ENCODE measurements at regions not wholly inside any gene's neighbourhood (a gene's known extent, or its start where the extent isn't known, plus 50 kb on each side); places are given as distances from the start of the nearest gene placed in this dataset.

GRCh38 chr2:150030436-150031190 lies 443.0 kb upstream of the MMADHC start:
- Histone ChIP-seq H3K4me3 (ENCODE audit: low read depth, low read length) (no peak overlapping the region), H3K27me3 (ENCODE audit: insufficient read depth, low read length) (no peaks in the 10 kb centered on the region), H2BK120ac (ENCODE audit: insufficient read depth, low read length, poor library complexity) (no peak overlapping the region), H2AFZ (ENCODE audit: insufficient read depth, low read length, poor library complexity) (no peak overlapping the region), H3K14ac (ENCODE audit: low read length) (no peak overlapping the region), H4K91ac (ENCODE audit: low read depth, low read length) (no peak overlapping the region), H3K23ac (ENCODE audit: low read length) (no peak overlapping the region), H3K18ac (ENCODE audit: low read length) (no peak overlapping the region), H3K4me2 (ENCODE audit: low read length) (no peak overlapping the region), H4K8ac (ENCODE audit: low read depth, low read length) (no peak overlapping the region), H4K12ac (ENCODE audit: low read depth, low read length) (no peak overlapping the region), H3K79me2 (ENCODE audit: control insufficient read depth, insufficient read depth, low read length, poor library complexity) (no peaks in the 10 kb centered on the region), H3K4me1 (ENCODE audit: control insufficient read depth in 1 of 2, insufficient read depth in 2 of 2, low read length in 2 of 2) (no peaks in the 10 kb centered on the region), H2BK12ac (ENCODE audit: low read length) (no peak overlapping the region), H3K9ac (ENCODE audit: low read length) (no peak overlapping the region), H3K79me1 (ENCODE audit: low read length) (no peaks in the 10 kb centered on the region), H2AK5ac (ENCODE audit: low read length) (no peak overlapping the region), H3K4ac (ENCODE audit: low read depth, low read length) (no peak overlapping the region), H2BK5ac (ENCODE audit: low read depth, low read length, poor library complexity) (no peak overlapping the region), H3K36me3 (ENCODE audit: control insufficient read depth in 1 of 2, insufficient read depth in 2 of 2, low read length in 2 of 2) (no peaks in the 10 kb centered on the region), H3K27ac (ENCODE audit: low read depth, low read length) (no peak overlapping the region), H3K9me3 (ENCODE audit: insufficient read depth, low read depth, low read length) (no peaks in the 10 kb centered on the region)
- WGBS (ENCODE audit: extremely low coverage, insufficient coverage, insufficient read length), result no CpG with 5 or more reads among the region's 3 CpGs
- DNase-seq, result no peak

- Histone ChIP-seq H2AK5ac (ENCODE audit: low read length) (no peak overlapping the region), H3K27ac (ENCODE audit: low read depth, low read length) (no peak overlapping the region), H3K79me1 (ENCODE audit: low read length) (no peaks in the 10 kb centered on the region), H3K4me3 (ENCODE audit: low read depth, low read length) (no peak overlapping the region), H2BK120ac (ENCODE audit: insufficient read depth, low read length, poor library complexity) (no peak overlapping the region), H4K8ac (ENCODE audit: low read depth, low read length) (no peak overlapping the region), H3K36me3 (ENCODE audit: control insufficient read depth in 1 of 2, insufficient read depth in 2 of 2, low read length in 2 of 2) (no peaks in the 10 kb centered on the region), H3K14ac (ENCODE audit: low read length) (no peak overlapping the region), H3K4ac (ENCODE audit: low read depth, low read length) (no peak overlapping the region), H3K27me3 (ENCODE audit: insufficient read depth, low read length) (no peaks in the 10 kb centered on the region), H2AFZ (ENCODE audit: insufficient read depth, low read length, poor library complexity) (no peak overlapping the region), H3K9me3 (ENCODE audit: insufficient read depth, low read depth, low read length) (no peaks in the 10 kb centered on the region), H4K12ac (ENCODE audit: low read depth, low read length) (no peak overlapping the region), H3K23ac (ENCODE audit: low read length) (no peak overlapping the region), H3K79me2 (ENCODE audit: control insufficient read depth, insufficient read depth, low read length, poor library complexity) (no peaks in the 10 kb centered on the region), H3K18ac (ENCODE audit: low read length) (no peak overlapping the region), H2BK12ac (ENCODE audit: low read length) (no peak overlapping the region), H4K91ac (ENCODE audit: low read depth, low read length) (no peak overlapping the region), H3K9ac (ENCODE audit: low read length) (no peak overlapping the region), H3K4me1 (ENCODE audit: control insufficient read depth in 1 of 2, insufficient read depth in 2 of 2, low read length in 2 of 2) (no peaks in the 10 kb centered on the region), H3K4me2 (ENCODE audit: low read length) (no peak overlapping the region), H2BK5ac (ENCODE audit: low read depth, low read length, poor library complexity) (no peak overlapping the region)
- no peak for DNase-seq
- no CpG with 5 or more reads among the region's 2 CpGs for WGBS (ENCODE audit: extremely low coverage, insufficient coverage, insufficient read length)
Measured at GRCh38 chr2:150028322-150028721, 440.7 kb upstream of the MMADHC start.

- Histone ChIP-seq H3K9ac (ENCODE audit: low read length) (no peak overlapping the region), H4K12ac (ENCODE audit: low read depth, low read length) (no peak overlapping the region), H3K27me3 (ENCODE audit: insufficient read depth, low read length) (no peaks in the 10 kb centered on the region)
Measured at GRCh38 chr2:150027164-150027563, 439.6 kb upstream of the MMADHC start.

GRCh38 chr2:150023663-150024062 lies 436.1 kb upstream of the MMADHC start:
- no peak overlapping the region for H3K4me2 ChIP-seq (ENCODE audit: low read length)
- no peak overlapping the region for H3K14ac ChIP-seq (ENCODE audit: low read length)
- no peaks in the 10 kb centered on the region for H3K79me1 ChIP-seq (ENCODE audit: low read length)
- no peak overlapping the region for H2BK120ac ChIP-seq (ENCODE audit: insufficient read depth, low read length, poor library complexity)
- no peak overlapping the region for H3K27ac ChIP-seq (ENCODE audit: low read depth, low read length)
- no peak overlapping the region for H4K8ac ChIP-seq (ENCODE audit: low read depth, low read length)
- no peaks in the 10 kb centered on the region for H3K4me1 ChIP-seq (ENCODE audit: control insufficient read depth in 1 of 2, insufficient read depth in 2 of 2, low read length in 2 of 2)
- H3K27me3 ChIP-seq (ENCODE audit: insufficient read depth, low read length), result no peaks in the 10 kb centered on the region
- no peak overlapping the region for H2BK5ac ChIP-seq (ENCODE audit: low read depth, low read length, poor library complexity)
- H3K9ac ChIP-seq (ENCODE audit: low read length), result no peak overlapping the region
- no peak overlapping the region for H3K18ac ChIP-seq (ENCODE audit: low read length)
- H3K4ac ChIP-seq (ENCODE audit: low read depth, low read length), result no peak overlapping the region
- H3K79me2 ChIP-seq (ENCODE audit: control insufficient read depth, insufficient read depth, low read length, poor library complexity), result no peaks in the 10 kb centered on the region
- H2AK5ac ChIP-seq (ENCODE audit: low read length), result no peak overlapping the region
- no peak overlapping the region for H4K12ac ChIP-seq (ENCODE audit: low read depth, low read length)
- no peak overlapping the region for H3K23ac ChIP-seq (ENCODE audit: low read length)
- H3K36me3 ChIP-seq (ENCODE audit: control insufficient read depth in 1 of 2, insufficient read depth in 2 of 2, low read length in 2 of 2), result no peaks in the 10 kb centered on the region
- H2AFZ ChIP-seq (ENCODE audit: insufficient read depth, low read length, poor library complexity), result no peak overlapping the region
- no peak overlapping the region for H2BK12ac ChIP-seq (ENCODE audit: low read length)
- H4K91ac ChIP-seq (ENCODE audit: low read depth, low read length), result no peak overlapping the region
- H3K9me3 ChIP-seq (ENCODE audit: insufficient read depth, low read depth, low read length), result no peaks in the 10 kb centered on the region
- no peak for DNase-seq
- no peak overlapping the region for H3K4me3 ChIP-seq (ENCODE audit: low read depth, low read length)

More at GRCh38 chr2:150027164-150027563, 439.6 kb upstream of the MMADHC start:
- no peak overlapping the region for H2BK12ac ChIP-seq (ENCODE audit: low read length)
- H3K4ac ChIP-seq (ENCODE audit: low read depth, low read length), result no peak overlapping the region
- no peak overlapping the region for H3K23ac ChIP-seq (ENCODE audit: low read length)
- H3K36me3 ChIP-seq (ENCODE audit: control insufficient read depth in 1 of 2, insufficient read depth in 2 of 2, low read length in 2 of 2), result no peaks in the 10 kb centered on the region
- no peak overlapping the region for H3K27ac ChIP-seq (ENCODE audit: low read depth, low read length)
- H3K79me1 ChIP-seq (ENCODE audit: low read length), result no peaks in the 10 kb centered on the region
- H2BK120ac ChIP-seq (ENCODE audit: insufficient read depth, low read length, poor library complexity), result no peak overlapping the region
- H3K9me3 ChIP-seq (ENCODE audit: insufficient read depth, low read depth, low read length), result no peaks in the 10 kb centered on the region
- DNase-seq, result no peak
- H3K14ac ChIP-seq (ENCODE audit: low read length), result no peak overlapping the region
- no peak overlapping the region for H3K4me3 ChIP-seq (ENCODE audit: low read depth, low read length)
- no peaks in the 10 kb centered on the region for H3K4me1 ChIP-seq (ENCODE audit: control insufficient read depth in 1 of 2, insufficient read depth in 2 of 2, low read length in 2 of 2)
- H2AFZ ChIP-seq (ENCODE audit: insufficient read depth, low read length, poor library complexity), result no peak overlapping the region
- no peak overlapping the region for H3K4me2 ChIP-seq (ENCODE audit: low read length)
- no peak overlapping the region for H2AK5ac ChIP-seq (ENCODE audit: low read length)
- WGBS (ENCODE audit: extremely low coverage, insufficient coverage, insufficient read length), result no CpG with 5 or more reads among the region's 4 CpGs
- no peak overlapping the region for H4K91ac ChIP-seq (ENCODE audit: low read depth, low read length)
- H2BK5ac ChIP-seq (ENCODE audit: low read depth, low read length, poor library complexity), result no peak overlapping the region
- no peak overlapping the region for H3K18ac ChIP-seq (ENCODE audit: low read length)
- H3K79me2 ChIP-seq (ENCODE audit: control insufficient read depth, insufficient read depth, low read length, poor library complexity), result no peaks in the 10 kb centered on the region
- no peak overlapping the region for H4K8ac ChIP-seq (ENCODE audit: low read depth, low read length)
